K562 (cell line): ENCODE measurements at regions not wholly inside any gene's neighbourhood (a gene's known extent, or its start where the extent isn't known, plus 50 kb on each side); places are given as distances from the start of the nearest gene placed in this dataset.

Experiments used
- ATAC-seq: fragments of 200-7000 bp; cut with Tn5 transposase; 3 replicates; pipeline ENCODE4 v1.9.1; 2020; ENCODE audit warnings: moderate library complexity
- BruUV-seq: library from RNA; stranded (reverse); fragments of 400-500 nt; replicated peaks from 2 replicates; lab custom pipeline; 2021; lab: Mats Ljungman, UMichigan
- CTCF ChIA-PET: fragments of 300-600 bp; formaldehyde crosslinking; extraction: SDS; loops from one replicate; lab custom pipeline; 2021; ENCODE audit warnings: low intra/inter-chr PET ratio; lab: Yijun Ruan, JAX
- POLR2A ChIA-PET: fragments of 300-600, 350-650 bp; sonication (Branson Sonifier 250); formaldehyde crosslinking; extraction: SDS; loops from one replicate; lab custom pipeline; 2021; ENCODE audit warnings: antibody characterized with exemption, inconsistent platforms; lab: Yijun Ruan, JAX
- DNase-seq, 4 experiments: peaks; one replicate each; pipeline versions ENCODE4 v3.0.0 to v3.0.0-alpha.2; 2011 to 2018; ENCODE audit warnings: low spot score in 3 of 4, mixed read lengths in 3 of 4; ENCODE audit errors: extremely low read depth in 1 of 4
- FAIRE-seq: peaks from 2 replicates; lab custom pipeline; 2011; peaks lifted over from hg19 to GRCh38; lab: Jason Lieb, UNC
- H2AFZ ChIP-seq: 2 replicates; pipeline ENCODE4 v1.6.0; 2011; ENCODE audit warnings: low read depth, low read length, control low read depth, inconsistent platforms
- H3K27ac ChIP-seq: fragments of 200-600 bp; 3 replicates; pipeline ENCODE4 v1.8.0; 2011; ENCODE audit warnings: low read depth, mild to moderate bottlenecking, control low read depth, inconsistent platforms, low read length, moderate library complexity, mixed read lengths; ENCODE audit errors: extremely low read depth
- H3K27me3 ChIP-seq, 2 experiments: fragments of 300-600 bp in 1 of 2; 2 replicates in 1 of 2; 3 replicates in 1 of 2; pipeline versions ENCODE4 v1.6.0 to v1.8.0; 2011; ENCODE audit warnings: inconsistent platforms in 2 of 2, low read length in 2 of 2, mild to moderate bottlenecking in 1 of 2, mixed read lengths in 1 of 2, moderate library complexity in 1 of 2; ENCODE audit not compliant: control insufficient read depth in 2 of 2, insufficient read depth in 2 of 2
- H3K36me3 ChIP-seq: fragments of 300-600 bp; 3 replicates; pipeline ENCODE4 v1.8.0; 2011; ENCODE audit warnings: mild to moderate bottlenecking, low read length, inconsistent platforms; ENCODE audit not compliant: control insufficient read depth, insufficient read depth
- H3K4me1 ChIP-seq, 2 experiments: fragments of 200-600 bp in 1 of 2; replicated peaks in 1 of 2; 2 replicates in 1 of 2; 3 replicates in 1 of 2; pipeline versions ENCODE4 v1.5.1 to v1.8.0; 2011; ENCODE audit warnings: inconsistent platforms in 2 of 2, low read length in 2 of 2, mild to moderate bottlenecking in 1 of 2, mixed read lengths in 1 of 2, moderate library complexity in 1 of 2; ENCODE audit not compliant: control insufficient read depth in 2 of 2, insufficient read depth in 2 of 2
- H3K4me2 ChIP-seq: 2 replicates; pipeline ENCODE4 v1.6.1; 2011; ENCODE audit warnings: low read length, control low read depth, inconsistent platforms, mixed read lengths; ENCODE audit not compliant: insufficient read depth
- H3K4me3 ChIP-seq: fragments of 200-600 bp; sonication (generic), shearing (Covaris generic); 2 replicates; pipeline ENCODE4 v1.5.1; 2016; ENCODE audit warnings: control low read depth, inconsistent platforms
- H3K79me2 ChIP-seq: fragments of 200-600 bp; 3 replicates; pipeline ENCODE4 v1.8.0; 2011; ENCODE audit warnings: low read length, inconsistent platforms; ENCODE audit not compliant: control insufficient read depth, insufficient read depth
- H3K9ac ChIP-seq, 2 experiments: 2 replicates each; pipeline versions ENCODE4 v1.6.0 to v1.6.1; 2011; ENCODE audit warnings: low read depth in 2 of 2, low read length in 2 of 2, control low read depth in 1 of 2, inconsistent platforms in 1 of 2, mild to moderate bottlenecking in 1 of 2, mixed read lengths in 1 of 2; ENCODE audit not compliant: insufficient read depth in 1 of 2
- H3K9me1 ChIP-seq: one replicate; pipeline ENCODE4 v1.6.0; 2011; ENCODE audit warnings: inconsistent platforms, mild to moderate bottlenecking, low read length, moderate library complexity; ENCODE audit not compliant: control insufficient read depth, insufficient read depth
- H3K9me3 ChIP-seq: replicated peaks from 2 replicates; pipeline ENCODE4 v1.5.1; 2011; ENCODE audit warnings: low read depth, low read length, inconsistent platforms; ENCODE audit not compliant: control insufficient read depth, insufficient read depth
- H4K20me1 ChIP-seq: replicated peaks from 2 replicates; pipeline ENCODE4 v1.6.1; 2011; ENCODE audit warnings: low read length, inconsistent platforms, mixed read lengths; ENCODE audit not compliant: control insufficient read depth, insufficient read depth
- ARID1B ChIP-seq: fragments of 450-650 bp; IDR thresholded peaks from 2 replicates; pipeline ENCODE4 v1.6.1; 2016; ENCODE audit warnings: antibody characterized with exemption, mild to moderate bottlenecking, inconsistent platforms
- SNRNP70 ChIP-seq: fragments of 200-400 bp; formaldehyde crosslinking; optimal IDR thresholded peaks from 2 replicates; pipeline ENCODE3; 2017; ENCODE audit warnings: low read depth, low read length
- YY1 ChIP-seq, 3 experiments: IDR thresholded peaks; 2 replicates each; pipeline ENCODE4 v1.6.1; 2011; ENCODE audit warnings: low read length in 2 of 3, mild to moderate bottlenecking in 2 of 3, moderate library complexity in 2 of 3, borderline replicate concordance in 1 of 3, control low read depth in 1 of 3, low read depth in 1 of 3; ENCODE audit not compliant: insufficient read depth in 3 of 3, insufficient replicate concordance in 2 of 3, control insufficient read depth in 1 of 3, insufficient read length in 1 of 3; ENCODE audit errors: extremely low read depth in 1 of 3
- ZBTB5 ChIP-seq: fragments of 450-650 bp; IDR thresholded peaks from 2 replicates; pipeline ENCODE4 v1.6.1; 2017; ENCODE audit warnings: antibody characterized with exemption
- ZNF586 ChIP-seq: fragments of 450-650 bp; formaldehyde crosslinking; conservative IDR thresholded peaks from 2 replicates; pipeline ENCODE4 v1.4.0; 2020; ENCODE audit warnings: mild to moderate bottlenecking, moderate library complexity
- WGBS: fragments of 100-300 bp; shearing (Covaris generic); methylation state at CpG from one replicate; pipeline ENCODE4 v1.1.6; 2016; ENCODE audit warnings: low coverage, mixed read lengths; ENCODE audit not compliant: insufficient coverage; ENCODE audit errors: missing lambda C conversion rate; 5-methylcytosine and 5-hydroxymethylcytosine counted together
- in situ Hi-C: fragments of 300-500 bp; cut with MboI; formaldehyde crosslinking; loops from 4 replicates; pipeline ENCODE4 v1.15.0; 2018; ENCODE audit warnings: inconsistent platforms, mixed read lengths
- intact Hi-C: fragments of 100-400 bp; cut with micrococcal nuclease; formaldehyde crosslinking; loops from 2 replicates; pipeline ENCODE4 v1.14.2; 2022
- TF ChIP-seq, protein P1 (sequence below), 2 experiments: fragments of 250-450 bp in 1 of 2; fragments of 450-650 bp in 1 of 2; sonication (Bioruptor Pico) in 1 of 2; IDR thresholded peaks; 2 replicates each; pipeline versions ENCODE4 v1.6.1 to v1.8.0; 2016 to 2021; ENCODE audit warnings: mild to moderate bottlenecking in 2 of 2, moderate library complexity in 2 of 2, missing compliant biosample characterization in 1 of 2, missing genetic modification characterization in 1 of 2

DNA sequence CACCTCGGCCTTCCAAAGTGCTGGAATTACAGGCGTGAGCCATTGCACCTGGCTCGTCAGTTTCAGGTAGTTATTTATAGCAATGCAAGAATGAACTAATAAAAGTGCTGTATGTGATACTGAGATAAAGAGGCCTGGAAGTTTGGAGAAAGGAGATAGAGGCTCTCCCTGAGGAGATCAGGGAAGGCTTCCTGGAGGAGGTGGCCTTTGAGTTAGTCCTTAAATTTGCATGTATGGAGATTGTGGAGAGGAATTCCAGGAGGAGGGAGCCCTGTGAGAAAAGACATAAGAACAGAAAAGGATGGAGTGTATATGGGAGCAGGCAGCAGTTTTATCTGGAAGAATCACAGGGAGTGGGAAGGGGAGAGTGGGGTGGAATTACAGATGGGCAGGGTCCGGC is 276.6 kb upstream of the EEF2KMT start (continued):
- no peak for TF ChIP-seq ZBTB5

GRCh38 chr16:5367951-5368350 is 270.4 kb upstream of the EEF2KMT start:
- BruUV-seq = no TSS peak
- Histone ChIP-seq H3K36me3 (no peaks in the 10 kb centered on the region), H3K27ac (no peak overlapping the region), H3K9ac (no peak overlapping the region), H4K20me1 (no peaks in the 10 kb centered on the region), H3K27me3 (peaks cover 5 to 12% of the 10 kb centered on the region in 2 experiments; a peak in 2 of 5 replicates), H3K4me1 (no peaks in the 10 kb centered on the region), H2AFZ (no peak overlapping the region), H3K9me1 (no peaks in the 10 kb centered on the region), H3K9me3 (no peaks in the 10 kb centered on the region), H3K4me3 (no peak overlapping the region), H3K4me2 (no peak overlapping the region), H3K79me2 (no peaks in the 10 kb centered on the region)
- under 1% methylated on average over 7 of the region's 7 CpGs for WGBS
- TF ChIP-seq SNRNP70 (no peak), ZNF586 (no peak), YY1 (IDR thresholded peaks at IDR 0.05; ENCODE audit: borderline replicate concordance in 1 of 3, control insufficient read depth in 1 of 3, extremely low read depth in 1 of 3, insufficient read depth in 3 of 3, insufficient read length in 1 of 3, insufficient replicate concordance in 2 of 3, low read depth in 1 of 3, low read length in 2 of 3) (no peak), ARID1B (no peak)
- TF ChIP-seq, protein P1, sequence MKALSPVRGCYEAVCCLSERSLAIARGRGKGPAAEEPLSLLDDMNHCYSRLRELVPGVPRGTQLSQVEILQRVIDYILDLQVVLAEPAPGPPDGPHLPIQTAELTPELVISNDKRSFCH (CRISPR knock-in tag; IDR thresholded peaks at IDR 0.05) = no peak
- TF ChIP-seq, protein P1 (tag; IDR thresholded peaks at IDR 0.05) = no peak
- no peak for DNase-seq
- intact Hi-C loops (no loop called here), in situ Hi-C loops (no loop called here)
- no peak for ATAC-seq
- no peak for FAIRE-seq
- CTCF ChIA-PET = no interaction called here
- POLR2A ChIA-PET = no interaction called here
